GM18873 (cell line): ENCODE measurements at regions not wholly inside any gene's neighbourhood (a gene's known extent, or its start where the extent isn't known, plus 50 kb on each side); places are given as distances from the start of the nearest gene placed in this dataset.

Experiments used
- ATAC-seq: cut with Tn5 transposase; IDR thresholded peaks from one replicate; pipeline ENCODE4 v1.9.1; 2021; ENCODE audit warnings: mild to moderate bottlenecking, moderate library complexity, moderate number of reproducible peaks; ENCODE audit not compliant: unreplicated experiment, low FRiP score

DNA sequence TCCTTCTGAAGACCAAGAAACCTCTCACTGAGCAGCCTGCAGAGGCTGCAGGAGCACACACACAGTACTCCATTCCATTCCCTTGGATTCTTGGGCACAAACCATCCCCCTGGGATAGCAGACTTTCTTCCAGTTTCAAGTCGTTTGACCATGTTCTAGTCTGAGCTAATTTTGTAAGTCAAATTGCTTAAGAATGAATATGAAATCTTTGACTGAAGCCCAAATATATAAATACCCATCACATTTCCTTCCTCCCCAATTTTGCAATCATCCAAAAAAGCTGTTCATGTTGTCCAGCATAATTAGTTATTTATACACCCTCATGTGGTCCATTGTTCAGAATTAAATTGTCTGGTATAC, 231.2 kb upstream of the TPRG1 start:
- ATAC-seq: no peak

DNA sequence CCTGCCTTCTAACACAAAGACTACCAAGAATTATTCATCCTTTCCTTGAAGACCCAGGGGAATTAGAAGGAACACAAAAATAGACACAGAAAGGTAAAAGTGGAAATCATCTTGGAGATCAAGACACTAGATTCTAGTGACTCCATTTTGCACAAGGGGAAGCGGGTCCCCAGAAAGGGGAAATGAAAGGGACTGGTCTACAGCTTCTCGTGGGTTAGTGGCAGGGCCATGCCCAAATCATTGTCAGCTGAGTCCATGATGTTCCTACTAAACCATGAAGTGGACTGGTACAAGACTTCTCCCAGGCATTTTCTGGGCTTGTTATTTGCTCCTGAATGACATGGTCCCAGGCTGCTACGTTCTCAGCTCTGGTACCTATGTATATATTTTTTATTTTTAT, 230.7 kb upstream of the TPRG1 start:
- ATAC-seq: no peak

DNA sequence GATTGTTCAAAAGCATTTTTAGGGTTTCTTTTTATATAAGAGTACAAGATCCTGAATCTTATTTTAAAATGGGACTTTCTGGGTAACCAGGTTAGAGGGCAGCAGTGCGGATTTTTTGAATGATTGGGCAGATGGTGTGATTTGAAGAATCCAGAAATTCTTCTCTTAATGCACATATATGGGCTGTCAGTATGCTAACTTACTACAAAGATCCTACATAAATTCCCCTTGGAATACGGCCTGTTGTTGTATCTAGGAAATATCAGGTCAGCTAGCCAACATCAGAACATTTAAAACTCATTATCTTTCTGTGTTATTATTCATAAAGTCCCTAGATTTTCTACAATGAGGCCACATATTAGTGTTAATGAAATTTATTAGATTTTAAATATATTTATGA, 229.6 kb upstream of the TPRG1 start:
- ATAC-seq: no peak

DNA sequence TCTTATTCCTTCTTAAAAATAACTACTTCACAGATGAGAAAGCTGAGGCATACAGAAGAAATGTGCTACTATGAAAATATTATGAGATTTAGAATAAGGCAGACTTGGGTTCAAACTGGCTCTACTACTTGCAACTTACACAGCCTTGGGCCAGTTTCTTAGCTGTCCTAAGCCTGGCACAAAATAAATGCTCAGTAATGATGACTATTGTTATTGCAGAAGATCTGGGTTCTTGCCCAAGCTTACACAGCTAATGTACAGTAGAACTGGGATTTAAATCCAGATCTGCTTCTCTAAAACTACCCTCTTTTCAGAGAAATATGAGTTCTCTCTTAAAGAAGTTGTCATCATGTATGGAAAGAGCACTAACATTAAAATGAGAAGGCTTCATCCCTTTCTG, 228.2 kb upstream of the TPRG1 start:
- ATAC-seq: no peak

DNA sequence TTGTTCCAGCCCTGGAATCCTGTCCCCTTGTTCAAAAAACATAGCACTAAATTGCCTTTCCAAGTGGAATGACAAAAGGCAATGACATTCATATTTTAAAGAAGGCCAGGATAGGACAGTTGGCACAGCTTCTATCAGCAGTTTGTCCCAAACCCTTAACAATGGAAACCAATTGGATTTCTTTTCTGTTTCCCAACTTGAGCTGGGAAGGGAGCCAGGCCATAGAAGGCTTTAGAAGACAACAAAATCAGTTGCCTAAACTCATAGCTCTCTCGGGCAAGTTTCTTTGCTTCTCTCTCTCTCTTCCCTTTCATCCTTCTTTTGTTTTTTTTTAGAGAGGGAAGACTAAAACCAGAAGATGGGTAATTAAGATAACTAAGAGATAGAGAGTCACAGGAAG, 227.7 kb upstream of the TPRG1 start:
- ATAC-seq: no peak

DNA sequence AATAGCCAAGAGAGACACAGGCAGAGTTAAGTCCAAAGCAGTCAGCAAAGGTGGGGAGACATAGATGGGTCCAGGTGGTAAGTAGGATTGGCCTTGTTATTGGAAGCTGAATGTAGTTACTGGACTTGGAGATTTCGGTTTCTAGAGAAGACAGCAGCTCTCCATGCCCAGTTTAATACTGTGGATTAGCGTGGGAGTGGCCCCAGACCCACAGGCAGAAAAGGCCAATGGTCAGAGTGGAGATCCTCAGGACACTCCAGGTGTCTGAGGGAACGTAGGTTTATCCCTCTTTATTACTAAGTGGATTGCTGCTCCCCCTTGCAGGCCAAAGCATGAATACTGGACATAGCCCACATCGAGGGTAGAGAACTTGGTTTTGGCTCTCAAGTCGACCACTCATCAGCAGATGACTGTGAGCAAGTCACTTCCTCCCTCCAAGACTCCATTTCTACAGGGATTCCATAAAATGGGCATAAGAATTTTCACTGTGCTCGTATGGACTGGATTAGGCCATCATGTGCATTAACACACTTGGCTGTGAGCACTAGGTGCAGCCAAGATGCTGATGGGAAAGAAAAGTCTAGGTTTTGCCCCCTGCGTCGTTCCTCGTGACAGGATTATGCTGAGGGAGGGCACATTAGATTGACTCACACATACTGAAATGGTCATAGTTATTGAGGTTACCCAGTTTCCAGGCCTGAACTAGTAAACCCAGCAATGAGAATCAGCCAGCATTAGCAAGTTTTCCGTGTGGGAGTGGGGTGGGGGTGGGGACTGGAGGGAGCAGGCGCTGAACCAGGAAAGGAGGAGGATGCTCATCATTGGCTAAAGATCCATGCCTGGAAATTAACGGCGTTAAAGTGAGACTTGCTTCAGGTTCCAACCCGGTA, 225.2 kb upstream of the TPRG1 start:
- ATAC-seq: no peak

DNA sequence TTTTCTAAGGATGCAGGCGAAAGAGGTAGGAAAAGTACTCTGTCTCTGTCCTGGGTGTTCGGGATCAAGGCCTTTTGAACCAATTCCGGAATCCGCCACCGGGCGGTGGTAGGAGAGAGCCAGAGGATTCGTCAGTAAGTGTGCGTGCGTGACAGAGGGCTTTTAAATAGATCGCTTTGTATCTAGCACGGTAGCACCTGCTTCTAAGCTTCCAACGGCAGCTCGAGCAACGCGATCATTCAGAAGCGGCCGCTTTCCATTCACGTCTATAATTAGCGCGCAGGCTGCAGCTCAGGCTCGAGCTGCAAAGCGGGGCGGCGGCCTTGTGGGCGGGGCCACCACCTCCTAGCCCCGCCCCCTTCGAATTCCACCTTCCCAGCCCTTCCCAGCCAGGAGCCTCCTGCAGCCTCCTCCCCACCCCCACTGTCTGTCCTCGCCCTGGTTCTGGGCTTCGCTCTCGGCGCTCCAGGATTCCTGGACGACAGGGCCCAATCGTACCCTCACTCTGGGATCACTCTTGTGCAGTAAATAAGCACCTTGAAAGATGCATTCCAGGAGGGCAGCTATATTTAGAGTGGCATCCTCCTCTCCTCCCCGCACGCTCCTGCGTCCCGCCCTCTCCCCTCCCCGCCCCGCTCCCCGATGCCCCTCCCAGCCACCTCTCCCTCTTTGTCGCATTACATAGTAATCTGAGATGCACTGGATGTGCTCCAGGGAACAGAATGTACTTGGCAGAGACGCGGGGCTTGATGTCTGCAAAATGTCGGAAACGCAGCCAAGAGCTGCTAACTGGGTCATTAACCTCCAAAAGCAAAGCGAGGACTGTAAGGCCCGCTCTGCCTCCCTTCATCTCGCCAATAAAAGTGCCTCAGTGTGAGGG, 224.1 kb upstream of the TPRG1 start:
- ATAC-seq: no peak

DNA sequence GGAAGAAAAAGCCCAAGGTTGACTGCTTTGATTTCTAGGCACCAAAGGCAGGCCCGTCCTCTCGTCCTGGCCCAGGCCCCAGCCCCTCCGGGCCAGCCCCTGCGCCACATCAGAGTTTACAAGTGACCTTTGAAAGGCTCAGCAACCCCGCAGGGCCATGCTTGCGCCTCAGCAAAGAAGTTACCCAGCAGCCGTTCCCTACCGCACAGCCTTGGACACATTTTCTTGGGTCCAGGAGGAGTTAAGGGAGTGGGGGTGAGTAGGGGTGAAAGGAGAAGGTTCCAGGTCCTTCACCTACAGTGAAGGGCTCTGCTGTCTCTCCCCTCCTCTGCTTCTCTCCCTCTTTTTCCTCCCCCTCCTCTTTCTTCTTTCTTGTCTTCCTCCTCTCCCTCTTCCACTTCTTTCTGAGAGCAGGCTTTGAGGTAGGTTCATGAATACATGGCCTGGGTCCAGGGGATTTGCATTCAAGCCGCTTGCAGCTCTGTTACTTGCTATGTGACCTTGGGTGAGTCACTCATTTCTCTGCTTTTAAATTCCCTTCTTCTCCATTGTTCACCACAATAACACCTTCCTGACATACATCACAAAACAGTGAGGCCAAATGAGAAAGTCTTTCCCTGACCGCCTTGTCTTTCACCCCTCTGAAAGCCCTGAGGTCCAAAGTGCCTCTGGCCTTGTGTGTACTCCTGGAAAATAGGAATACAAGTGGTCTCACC, 223.3 kb upstream of the TPRG1 start:
- no peak for ATAC-seq

DNA sequence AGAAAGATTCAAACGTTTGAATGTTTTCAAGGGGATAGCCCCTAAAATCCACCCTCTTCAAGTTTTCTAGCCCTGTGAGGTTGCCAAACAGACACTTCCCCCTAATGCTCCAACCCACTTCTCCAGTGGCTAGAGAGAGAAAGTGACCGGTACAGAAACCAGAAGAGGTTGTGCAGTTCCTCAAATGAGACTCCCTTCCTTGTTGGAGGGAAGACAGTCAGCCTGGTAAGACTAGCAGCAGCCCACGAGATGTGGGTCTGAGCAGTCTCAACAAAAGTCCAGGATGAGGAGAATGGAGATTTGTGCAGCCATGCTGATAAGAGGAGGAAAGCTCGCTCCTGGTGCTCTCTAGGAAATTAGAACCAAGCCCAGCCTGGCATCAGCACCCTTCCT, 222.8 kb upstream of the TPRG1 start:
- ATAC-seq: no peak

DNA sequence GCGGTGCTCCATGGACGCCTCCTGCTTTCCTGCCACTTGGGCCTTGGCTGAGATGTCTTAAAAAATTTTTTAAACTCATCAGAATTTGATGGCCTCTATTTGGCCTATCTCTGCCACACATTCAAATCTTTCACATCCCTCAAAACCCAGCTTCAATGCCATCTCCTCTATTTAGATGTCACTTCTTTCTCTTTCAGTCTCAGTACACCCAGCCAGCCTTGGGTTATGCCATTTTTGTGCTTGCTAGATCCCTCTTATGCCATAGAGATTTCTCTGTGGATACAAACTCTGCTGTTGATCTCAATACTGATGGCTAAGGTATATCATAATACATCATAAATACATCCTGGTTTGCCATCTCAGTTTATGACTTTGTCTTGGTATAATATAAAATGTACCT, 222.3 kb upstream of the TPRG1 start:
- ATAC-seq: no peak

DNA sequence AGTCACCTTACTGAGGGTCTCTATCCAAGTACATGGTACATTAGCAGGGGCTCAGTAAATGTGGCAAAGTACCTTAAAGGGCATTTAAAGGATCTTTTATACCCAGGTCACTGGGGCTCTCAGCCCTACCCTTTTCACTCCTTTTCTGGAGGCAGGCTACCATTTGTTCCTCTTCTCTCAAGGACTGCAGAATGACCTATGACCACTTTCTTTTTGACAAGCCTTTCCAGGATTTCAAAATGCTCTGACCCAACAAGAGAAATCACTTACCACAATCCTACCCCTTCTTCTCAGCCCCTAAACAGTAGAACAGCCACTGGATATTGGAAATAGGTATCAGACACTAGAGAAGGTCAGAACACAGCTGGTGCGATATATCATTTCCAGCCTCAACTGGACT, 221.8 kb upstream of the TPRG1 start:
- ATAC-seq: no peak

DNA sequence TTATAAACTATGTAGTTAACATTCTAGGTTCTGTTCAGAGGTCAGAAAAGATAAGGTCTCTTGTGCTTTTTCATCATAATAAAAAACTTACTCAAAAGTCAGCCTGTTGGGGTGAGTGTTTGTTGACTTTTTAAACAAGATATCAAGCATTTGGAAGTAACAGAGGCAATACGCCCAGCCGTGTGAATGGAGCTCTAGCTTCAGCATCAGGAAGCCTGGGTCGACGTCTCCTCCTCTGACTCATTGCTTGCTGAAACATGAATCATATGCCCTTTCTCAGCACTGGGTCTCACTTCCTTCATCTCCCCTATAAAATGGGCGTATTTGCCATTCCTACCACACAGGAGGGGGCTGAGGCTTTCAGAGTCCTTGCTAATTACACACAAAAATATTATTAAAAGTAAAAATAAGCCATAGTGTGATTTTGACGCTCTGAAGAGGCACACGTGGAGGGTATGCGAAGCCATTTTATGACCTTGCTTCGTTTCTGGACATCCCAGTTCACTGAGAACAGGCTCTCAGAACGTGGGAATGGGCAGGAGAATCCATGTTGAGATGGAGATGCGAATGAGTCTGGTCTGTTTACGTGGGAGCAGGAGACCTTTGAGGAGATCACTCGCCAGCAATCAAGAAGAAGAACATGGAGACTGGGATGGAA, 220.8 kb upstream of the TPRG1 start:
- ATAC-seq: no peak

DNA sequence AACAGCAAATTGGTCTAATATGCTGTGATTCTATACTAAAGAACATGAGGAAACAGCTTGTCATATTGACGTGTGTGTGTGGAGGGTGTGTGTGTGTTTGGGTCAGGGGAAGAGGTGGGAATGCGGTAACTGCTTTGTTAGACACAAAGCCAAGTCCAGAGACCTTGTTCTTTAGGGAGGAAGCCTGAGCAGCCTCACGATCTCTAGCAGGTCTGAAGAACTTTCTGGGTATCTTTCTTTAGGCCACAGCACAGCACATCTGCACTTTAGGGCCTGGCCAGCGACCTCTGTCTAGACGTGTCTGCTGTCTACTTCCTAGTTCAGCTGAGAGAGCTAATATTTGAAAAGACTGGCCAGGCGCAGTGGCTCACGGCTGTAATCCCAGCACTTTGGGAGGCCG, 220.0 kb upstream of the TPRG1 start:
- ATAC-seq: no peak

DNA sequence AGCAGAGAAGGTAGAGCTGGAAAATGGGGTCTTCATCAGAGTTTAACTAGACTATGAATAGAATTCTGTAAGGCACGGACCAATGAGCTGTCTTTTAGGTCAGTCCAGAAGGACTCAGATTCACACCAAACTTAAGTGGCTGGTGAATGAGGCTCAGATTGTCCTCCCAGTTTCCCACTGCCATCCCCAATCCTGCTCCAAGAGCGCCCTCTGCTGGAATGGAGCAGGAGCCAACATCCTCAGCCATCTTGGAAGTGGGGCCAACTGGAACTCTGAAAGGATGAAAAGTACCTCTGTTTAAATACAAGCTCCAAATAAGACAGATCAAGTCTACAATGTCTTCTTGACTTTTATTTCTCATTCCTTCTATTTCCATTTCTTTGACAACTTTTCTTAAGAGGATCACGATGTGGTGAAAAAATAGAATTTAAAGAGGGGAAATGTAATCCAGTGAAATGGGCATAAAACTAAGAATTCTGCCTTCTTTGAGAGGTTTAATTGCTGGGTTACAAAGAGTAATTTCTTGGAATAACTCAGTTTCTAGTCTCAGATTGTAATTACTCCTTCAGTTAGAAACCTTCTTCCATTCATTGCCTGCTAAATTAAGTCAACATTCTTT, 217.1 kb upstream of the TPRG1 start:
- no peak for ATAC-seq

DNA sequence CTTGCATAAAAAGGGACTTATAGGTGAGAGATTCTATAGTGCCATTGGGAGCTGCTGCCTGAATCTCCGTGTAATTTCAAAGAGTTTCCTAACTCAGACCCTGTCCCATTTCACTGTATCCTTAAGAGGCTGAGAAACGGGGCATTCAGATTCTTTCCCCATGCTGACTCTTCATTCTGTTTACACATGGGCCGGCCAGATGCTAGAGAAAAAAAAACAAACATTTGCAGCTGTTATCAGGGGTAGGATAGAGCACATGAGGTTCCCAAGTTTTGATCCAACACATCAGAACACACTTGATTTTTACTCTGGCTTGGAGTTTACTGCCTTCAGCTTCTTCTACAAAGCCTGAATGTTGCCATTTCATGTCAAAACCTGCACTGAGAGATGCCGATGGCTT, 215.9 kb upstream of the TPRG1 start:
- ATAC-seq: no peak

DNA sequence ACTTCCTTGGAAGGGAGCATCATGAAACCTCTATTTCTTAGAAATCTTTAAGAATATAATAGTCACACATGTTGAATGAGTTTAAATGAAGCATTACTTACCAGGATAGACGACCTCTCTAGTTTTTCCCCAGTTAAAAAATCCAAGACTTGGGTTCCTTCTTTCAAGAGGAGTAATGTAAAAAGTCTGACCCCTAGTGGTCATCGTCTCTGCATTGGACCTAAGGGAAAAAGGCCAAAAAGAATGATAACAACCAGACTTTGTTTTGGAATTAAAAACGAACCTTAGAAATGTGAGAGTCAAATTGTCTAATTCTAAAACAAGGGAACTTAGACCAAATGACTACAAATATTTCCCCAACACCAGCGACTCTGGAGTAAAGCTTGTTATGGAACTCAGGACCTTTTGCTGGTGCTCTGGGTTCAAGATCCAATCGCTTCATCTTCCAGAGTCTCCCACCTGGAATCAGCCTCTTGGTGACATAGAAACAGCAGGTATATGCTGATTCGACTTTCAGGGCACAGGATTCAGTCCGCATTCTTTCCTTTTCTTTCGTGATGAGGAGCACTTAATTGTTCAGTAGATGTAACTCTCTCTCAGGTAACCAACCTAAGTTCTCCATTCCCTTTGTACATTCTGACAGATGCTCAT, 214.8 kb upstream of the TPRG1 start:
- ATAC-seq: no peak

DNA sequence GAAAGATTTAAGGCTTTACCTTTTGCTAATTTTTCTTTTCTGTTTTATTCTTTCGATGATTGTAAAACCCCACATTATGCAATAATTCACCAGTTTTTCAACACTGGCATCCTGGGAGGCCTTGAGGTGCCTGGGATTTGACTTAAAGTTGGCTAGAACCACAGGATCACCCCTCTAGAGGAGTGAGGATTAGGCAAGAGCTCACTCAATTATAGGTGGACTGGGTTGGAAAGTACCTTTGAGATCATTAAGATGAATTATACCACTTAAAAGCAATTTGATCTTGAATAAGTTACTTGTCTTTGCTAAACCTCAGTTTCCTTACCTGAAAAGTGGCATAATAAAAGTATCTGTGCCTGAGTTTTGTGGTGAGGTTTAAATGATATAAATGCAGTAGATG, 212.8 kb upstream of the TPRG1 start:
- ATAC-seq: no peak

DNA sequence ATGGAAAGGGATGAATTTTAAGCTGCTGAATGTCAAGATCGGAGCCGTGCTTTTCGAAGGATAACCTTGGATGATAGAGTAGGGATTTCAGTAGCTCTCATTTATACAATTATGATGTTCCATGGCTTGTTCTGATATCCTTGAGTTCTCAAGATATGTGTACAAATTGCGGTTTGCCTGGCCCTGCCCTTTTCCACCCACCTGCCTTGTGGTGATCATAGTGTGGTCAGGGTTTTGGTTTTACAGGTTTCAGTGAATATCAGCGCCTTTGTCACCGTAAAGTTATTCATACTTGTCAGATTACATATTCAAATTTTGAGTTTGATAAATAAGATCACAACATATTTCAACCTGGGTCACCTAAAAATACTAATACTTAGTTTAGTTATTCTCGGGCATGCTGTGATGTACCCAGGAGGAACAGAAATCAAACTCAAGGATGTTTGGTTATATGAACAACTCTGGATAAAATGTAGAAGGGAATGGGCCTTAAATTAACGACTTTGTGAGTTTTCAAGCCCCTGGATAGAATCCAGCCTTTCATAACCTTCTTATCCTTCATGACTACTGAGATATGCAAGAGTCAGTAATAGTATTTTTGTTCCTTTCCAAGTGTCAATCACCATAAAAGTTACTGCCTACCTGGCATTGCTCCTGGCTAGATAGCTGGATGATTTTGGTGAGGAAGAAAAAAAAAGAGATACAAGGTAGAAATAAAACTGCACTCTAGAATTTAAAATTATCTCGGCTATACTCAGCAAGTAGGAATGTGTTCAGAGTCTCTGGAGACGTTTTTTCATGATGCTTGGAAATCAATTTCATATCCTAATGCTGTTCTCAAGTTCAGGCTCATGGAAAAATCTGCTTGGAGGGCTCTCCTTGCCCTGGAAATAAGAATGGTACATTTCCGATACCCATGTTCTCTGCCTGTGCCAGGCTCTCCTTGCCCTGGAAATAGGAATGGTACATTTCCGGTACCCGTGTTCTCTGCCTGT, 209.2 kb upstream of the TPRG1 start:
- no peak for ATAC-seq

DNA sequence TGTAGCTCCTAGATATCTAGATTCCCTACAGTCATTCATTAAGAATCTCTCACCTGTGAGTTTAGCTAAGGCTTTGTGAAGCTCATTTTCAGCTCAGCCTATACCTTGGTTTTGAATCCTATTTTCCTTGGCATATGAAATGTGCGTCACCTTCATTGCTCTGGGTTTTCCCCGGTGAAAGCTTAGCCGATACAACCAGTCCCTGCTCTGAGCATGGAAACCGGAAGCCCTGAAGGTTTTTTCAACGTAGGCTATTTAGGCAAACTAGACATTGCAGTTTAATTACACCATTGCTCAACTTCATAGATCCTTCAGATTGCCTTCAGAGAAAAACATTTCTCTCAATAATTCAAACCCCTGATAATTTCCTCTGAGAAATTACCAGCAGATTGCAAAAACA, 206.8 kb upstream of the TPRG1 start:
- no peak for ATAC-seq
